CMK (cell line): ENCODE measurements at regions not wholly inside any gene's neighbourhood (a gene's known extent, or its start where the extent isn't known, plus 50 kb on each side); places are given as distances from the start of the nearest gene placed in this dataset.

ENCODE experiments used
- DNase-seq: peaks from one replicate; pipeline ENCODE4 v3.0.0-alpha.2; 2010; ENCODE audit warnings: low read depth

DNA sequence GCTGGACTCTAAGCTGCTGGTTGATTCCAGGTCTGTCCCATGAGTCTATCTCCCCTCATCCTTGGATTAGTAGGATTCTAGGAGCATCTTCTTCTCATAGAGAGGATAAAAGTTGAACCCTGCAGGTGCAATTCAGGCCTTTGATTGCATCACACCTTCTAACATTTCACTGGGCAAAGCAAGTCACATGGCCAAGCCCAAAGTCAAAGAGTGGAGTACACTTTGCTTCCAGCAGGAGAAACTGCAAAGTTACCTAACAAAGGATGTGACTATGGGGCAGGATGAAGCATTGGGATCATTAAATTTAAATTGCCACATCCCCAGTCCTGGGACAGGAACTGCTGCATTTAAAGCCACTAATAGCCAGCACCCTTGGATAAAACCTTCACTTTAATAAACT lies 51.0 kb upstream of the EGFLAM start:
- DNase-seq: no peak

DNA sequence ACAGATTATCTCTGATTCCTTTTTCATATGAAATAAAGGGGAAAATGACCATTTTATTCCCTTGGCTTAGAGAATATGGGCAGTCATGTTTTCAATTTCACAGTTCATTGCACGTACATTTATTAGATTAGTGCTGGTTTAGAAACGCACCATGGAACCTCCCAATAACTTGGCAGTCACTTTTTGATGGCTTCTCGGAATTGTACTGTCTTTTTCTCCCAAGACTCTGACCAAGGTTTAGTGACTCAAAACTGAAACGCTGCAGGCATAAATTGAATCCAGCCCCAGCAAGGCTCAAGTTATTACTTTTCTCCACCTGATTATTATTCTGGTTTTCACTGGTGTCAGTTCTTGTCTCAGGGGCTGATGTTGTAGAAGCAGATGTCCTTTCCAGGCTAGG lies 55.6 kb upstream of the EGFLAM start:
- no peak for DNase-seq

- DNase-seq: no peak
Observed at GRCh38 chr5:38200872-38201557, 57.3 kb upstream of the EGFLAM start.

DNA sequence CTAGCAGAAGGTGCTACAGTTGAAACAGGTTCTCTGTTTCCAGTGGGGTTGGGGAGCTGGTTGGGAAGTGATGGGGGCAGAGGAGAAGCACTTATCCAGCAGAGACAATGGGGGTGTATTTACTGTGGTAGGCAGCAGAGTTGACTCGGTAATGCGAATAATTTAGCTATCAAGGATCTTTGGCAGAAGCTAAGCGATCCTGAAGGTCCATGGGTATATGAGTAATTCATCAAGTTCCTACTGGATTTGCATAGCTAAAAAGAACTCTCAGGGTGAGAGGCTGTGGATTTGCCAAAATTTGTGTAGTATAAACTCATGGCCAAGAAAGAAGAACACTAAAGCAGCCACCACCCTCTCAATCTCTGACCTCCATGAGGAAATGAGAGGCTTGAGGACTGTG lies 61.2 kb upstream of the EGFLAM start:
- DNase-seq: no peak

DNA sequence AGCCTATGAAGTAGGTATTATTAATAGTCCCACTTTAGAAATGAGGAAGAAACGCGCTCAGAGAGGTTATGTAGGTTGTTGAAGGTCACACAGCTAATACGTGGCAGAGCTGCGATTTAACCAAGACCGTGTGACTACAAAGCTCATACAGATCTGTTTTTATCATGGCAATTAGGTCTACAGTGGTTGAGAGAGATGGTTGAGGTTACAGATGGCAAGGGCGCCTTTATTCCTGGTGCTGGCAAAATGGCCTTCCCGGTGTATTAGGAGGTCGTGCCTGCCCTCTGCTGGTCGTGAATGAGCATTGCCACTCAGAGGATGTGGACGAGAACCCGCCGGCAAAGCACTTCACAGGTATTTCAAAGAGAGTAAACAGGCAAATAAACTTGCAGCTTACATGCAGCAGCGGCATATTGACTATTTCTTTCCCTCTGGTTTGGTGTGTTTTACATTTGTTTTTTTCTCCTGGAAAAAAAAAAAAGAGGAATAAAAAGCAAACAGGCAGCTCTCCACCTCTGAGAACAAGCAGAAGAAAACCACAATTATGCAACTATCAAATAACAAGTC lies 65.3 kb upstream of the EGFLAM start:
- peak; percentile 35 for DNase-seq

GRCh38 chr5:38191693-38192092 lies 66.7 kb upstream of the EGFLAM start:
- DNase-seq: no peak

GRCh38 chr5:38190111-38190510 lies 68.2 kb upstream of the EGFLAM start:
- DNase-seq: no peak

GRCh38 chr5:38189081-38189504 lies 69.3 kb upstream of the EGFLAM start:
- no peak for DNase-seq

DNA sequence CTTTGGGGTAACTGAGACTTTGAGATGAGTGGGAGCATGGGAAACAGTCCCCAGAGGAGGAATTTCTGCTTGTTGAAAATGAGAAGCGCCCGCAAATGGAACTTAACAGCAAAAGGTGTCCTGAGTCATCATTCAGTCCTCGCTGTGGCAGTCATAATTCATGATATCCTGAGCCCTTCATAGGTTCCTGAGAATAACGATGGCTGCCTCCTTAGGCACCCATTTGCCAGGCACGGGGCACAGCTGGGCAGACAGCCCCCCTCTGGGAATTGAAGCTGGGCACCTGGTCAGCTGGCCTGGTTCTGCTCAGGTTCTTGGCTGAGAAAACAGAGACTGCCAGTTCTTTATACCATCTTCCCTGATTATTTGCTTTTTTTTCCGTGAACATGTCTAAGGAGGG lies 69.8 kb upstream of the EGFLAM start:
- DNase-seq: no peak

GRCh38 chr5:38187532-38187931 lies 70.8 kb upstream of the EGFLAM start:
- DNase-seq: no peak

- DNase-seq: no peak
Observed at GRCh38 chr5:38184627-38185026, 73.7 kb upstream of the EGFLAM start.

GRCh38 chr5:38182991-38183390 lies 75.4 kb upstream of the EGFLAM start:
- no peak for DNase-seq

- no peak for DNase-seq
Observed at GRCh38 chr5:38168029-38168428, 90.3 kb upstream of the EGFLAM start.

DNA sequence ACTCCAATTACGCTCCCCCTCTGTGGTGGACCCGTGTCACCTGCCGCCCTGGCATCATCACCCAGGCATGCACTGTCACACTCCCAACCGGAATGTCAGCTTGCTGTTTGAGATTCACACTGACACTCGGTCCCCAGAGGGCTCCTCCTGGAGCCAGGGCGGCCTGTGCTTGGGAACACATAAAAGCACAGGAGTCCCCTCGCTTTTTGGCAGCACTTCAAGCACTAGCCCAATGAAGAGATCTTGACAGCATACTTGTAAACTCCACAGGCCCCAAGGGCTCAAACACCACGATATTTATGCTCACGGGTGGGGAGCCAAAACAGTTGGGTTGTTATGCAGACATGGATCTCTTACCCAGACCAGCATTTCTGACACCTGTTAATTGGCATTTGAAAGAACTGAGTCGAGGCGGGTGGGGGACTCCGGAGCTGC lies 90.8 kb upstream of the EGFLAM start:
- DNase-seq: no peak

GRCh38 chr5:38166832-38167231 lies 91.5 kb upstream of the EGFLAM start:
- no peak for DNase-seq

DNA sequence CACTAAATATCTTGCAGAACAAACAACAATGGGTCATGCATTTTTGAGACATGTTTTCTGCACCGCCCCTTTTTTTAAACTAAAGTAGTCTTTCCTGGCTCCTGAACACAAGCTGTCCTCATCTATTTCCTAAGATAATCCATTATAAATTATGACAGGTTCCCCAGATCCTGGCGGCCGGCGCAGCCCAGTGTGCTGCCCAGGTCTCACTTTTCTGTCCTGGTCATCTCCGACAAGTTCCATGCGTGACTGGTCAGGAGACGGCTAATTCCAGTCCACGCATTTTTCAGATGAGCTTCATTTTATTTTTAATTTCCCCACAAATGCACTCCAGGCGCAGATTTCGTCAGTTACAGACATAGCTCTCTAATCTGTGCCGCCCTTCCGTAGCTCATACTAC lies 92.9 kb upstream of the EGFLAM start:
- DNase-seq: no peak

DNA sequence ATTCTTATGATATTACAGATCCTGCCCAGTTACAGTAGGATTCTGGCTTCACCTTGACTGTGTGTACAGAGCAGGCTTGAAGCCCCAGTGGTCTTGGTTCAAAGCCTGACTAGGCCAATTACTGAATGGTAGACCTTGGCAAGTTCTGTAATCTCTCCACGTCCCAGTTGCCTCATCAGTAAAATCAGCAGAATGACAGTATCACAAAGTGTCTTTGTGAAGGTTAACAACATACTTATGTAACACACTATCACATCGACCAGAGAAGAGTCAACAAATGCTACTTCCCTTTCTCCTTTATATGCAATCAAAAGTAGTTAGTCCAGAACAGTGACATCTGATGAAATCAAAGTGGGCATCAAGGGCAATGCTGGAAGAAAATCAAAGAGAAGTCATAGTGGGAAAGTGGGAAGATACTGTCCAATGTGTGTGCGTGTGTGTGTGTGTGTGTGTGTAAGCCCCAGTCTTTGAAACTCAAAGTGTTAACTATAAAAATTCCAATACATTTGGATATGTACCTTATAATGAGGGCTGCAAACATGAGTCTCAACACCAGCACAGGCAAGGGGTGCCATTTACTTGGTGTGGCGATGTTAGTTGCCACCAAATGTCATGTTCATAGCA lies 93.5 kb upstream of the EGFLAM start:
- no peak for DNase-seq

DNA sequence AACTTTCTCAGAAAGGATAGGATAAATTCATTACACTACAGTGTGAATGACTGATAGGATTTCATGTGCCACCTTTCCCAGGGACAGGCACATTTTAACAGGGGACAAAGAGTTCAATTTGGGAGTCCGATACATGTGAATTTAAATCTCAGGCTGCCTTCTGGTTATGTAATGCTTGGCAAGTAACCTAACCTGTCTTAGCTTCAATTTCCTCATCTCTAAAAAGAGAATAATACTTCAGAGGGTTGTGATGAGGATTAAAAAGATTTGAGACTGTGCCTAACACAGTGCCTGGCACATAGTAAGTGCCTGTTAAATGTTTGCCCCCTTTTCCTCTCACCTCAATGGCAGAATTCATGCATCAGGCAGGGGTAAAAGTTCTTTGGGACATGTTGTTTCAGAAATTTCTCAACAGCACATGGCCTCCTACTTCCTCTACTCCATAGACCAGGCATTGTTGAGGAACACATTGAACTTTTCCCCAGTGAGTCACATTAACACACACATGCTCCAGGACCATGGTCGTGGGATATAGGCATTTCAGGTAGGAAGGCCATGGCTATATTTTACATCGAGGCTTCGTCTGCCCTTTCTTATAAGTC lies 94.6 kb upstream of the EGFLAM start:
- DNase-seq: no peak

GRCh38 chr5:38162625-38163024 lies 95.7 kb upstream of the EGFLAM start:
- no peak for DNase-seq

DNA sequence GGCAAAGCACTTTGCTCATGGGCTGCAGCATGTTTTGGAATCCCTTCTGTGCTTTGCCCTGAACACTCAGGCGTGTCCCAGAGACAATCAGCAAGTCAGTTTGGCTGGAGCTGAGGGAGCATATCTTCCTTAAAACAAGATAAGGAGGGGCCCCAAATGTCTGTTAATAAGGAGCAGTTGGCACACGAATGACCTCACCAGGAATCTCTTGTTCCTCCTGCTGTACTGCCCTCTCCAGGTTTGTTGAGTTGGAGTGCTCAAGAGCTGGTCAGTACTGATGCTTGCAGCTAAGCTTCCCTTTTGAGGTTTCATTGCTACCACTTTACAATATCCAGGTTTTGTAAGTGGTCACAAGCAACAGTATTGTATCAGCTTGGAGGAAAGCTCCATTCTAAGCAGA lies 101.3 kb upstream of the EGFLAM start:
- DNase-seq: no peak

DNA sequence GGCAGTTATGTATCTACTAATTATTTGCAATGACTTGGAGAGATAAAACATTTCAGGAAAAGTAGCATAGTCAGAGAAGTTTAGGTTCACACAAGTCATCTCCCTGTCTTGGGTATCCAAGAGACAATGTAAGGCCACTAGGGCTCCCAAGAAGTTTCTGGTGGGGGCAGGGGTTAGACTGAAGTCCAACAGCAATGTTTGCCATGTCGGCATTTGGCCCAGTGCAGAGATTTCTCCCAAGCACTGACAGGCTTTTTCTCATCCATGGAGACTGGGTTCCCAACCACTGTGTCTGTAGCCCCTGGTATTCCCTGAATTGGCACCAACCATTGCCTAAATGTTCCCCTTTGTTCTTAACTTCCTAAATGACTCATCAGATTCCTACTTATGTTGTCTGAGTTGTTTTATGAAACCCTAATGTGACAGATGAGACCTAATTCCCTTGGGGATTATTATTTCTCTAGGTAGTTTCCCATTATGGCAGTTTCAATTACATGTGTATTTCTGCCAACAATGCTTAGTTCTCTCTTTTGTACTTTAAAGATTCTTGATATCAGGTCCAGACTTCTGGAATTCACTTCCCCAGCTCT lies 103.6 kb upstream of the EGFLAM start:
- DNase-seq: no peak

DNA sequence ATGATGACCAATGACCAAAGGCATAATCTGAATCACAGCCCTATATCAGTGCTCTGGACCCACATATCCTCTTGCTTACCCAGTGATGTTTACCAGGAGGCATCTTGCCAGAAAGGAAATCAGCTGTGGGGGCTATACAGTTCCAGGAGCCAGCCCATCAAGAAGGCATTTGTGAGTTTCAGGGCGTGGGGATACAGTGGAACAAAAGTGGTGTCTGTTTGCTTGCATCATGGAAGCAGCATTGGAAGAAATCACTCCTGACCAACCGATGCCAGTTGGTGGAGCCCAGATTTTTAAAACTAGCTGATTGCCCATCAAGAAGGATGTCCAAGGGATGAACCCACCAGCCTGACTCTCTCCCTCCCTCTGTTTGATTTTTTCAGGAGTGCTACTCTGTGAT lies 106.5 kb upstream of the EGFLAM start:
- no peak for DNase-seq

GRCh38 chr5:38149815-38150195 lies 108.6 kb upstream of the EGFLAM start:
- no peak for DNase-seq
